ENCODE measurements at regions not wholly inside any gene's neighbourhood (a gene's known extent, or its start where the extent isn't known, plus 50 kb on each side); places are given as distances from the start of the nearest gene placed in this dataset.

GRCh38 chr3:5437783-5438323 lies 250.3 kb downstream of the EDEM1 start:
- in situ Hi-C loops (cut with HindIII; ENCODE audit: low pct_unique_long_range_greater_than_20kb, low sequenced_read_pairs) = no loop called here
- DNase-seq (ENCODE audit: low read depth, low spot score) = no peak

GRCh38 chr3:5441401-5441800 lies 253.9 kb downstream of the EDEM1 start:
- in situ Hi-C loops (cut with HindIII; ENCODE audit: low pct_unique_long_range_greater_than_20kb, low sequenced_read_pairs) = no loop called here
- DNase-seq (ENCODE audit: low read depth, low spot score) = no peak

GRCh38 chr3:5442106-5442785 lies 254.7 kb downstream of the EDEM1 start:
- no peak for DNase-seq (ENCODE audit: low read depth, low spot score)
- in situ Hi-C loops (cut with HindIII; ENCODE audit: low pct_unique_long_range_greater_than_20kb, low sequenced_read_pairs) = no loop called here

- in situ Hi-C loops (cut with HindIII; ENCODE audit: low pct_unique_long_range_greater_than_20kb, low sequenced_read_pairs) = no loop called here
- DNase-seq (ENCODE audit: low read depth, low spot score) = no peak
Observed at GRCh38 chr3:5442786-5443138, 255.3 kb downstream of the EDEM1 start.

GRCh38 chr3:5444253-5444652 lies 256.7 kb downstream of the EDEM1 start:
- DNase-seq (ENCODE audit: low read depth, low spot score) = no peak
- in situ Hi-C loops (cut with HindIII; ENCODE audit: low pct_unique_long_range_greater_than_20kb, low sequenced_read_pairs) = no loop called here

GRCh38 chr3:5445676-5446201 lies 258.2 kb downstream of the EDEM1 start:
- in situ Hi-C loops (cut with HindIII; ENCODE audit: low pct_unique_long_range_greater_than_20kb, low sequenced_read_pairs) = no loop called here
- DNase-seq (ENCODE audit: low read depth, low spot score) = no peak

GRCh38 chr3:5448246-5448645 lies 260.7 kb downstream of the EDEM1 start:
- in situ Hi-C loops (cut with HindIII; ENCODE audit: low pct_unique_long_range_greater_than_20kb, low sequenced_read_pairs) = no loop called here
- DNase-seq (ENCODE audit: low read depth, low spot score) = no peak

GRCh38 chr3:5448816-5449215 lies 261.3 kb downstream of the EDEM1 start:
- in situ Hi-C loops (cut with HindIII; ENCODE audit: low pct_unique_long_range_greater_than_20kb, low sequenced_read_pairs) = no loop called here
- DNase-seq (ENCODE audit: low read depth, low spot score) = no peak

GRCh38 chr3:5456199-5456598 lies 268.7 kb downstream of the EDEM1 start:
- in situ Hi-C loops (cut with HindIII; ENCODE audit: low pct_unique_long_range_greater_than_20kb, low sequenced_read_pairs) = no loop called here
- no peak for DNase-seq (ENCODE audit: low read depth, low spot score)

- no peak for DNase-seq (ENCODE audit: low read depth, low spot score)
- in situ Hi-C loops (cut with HindIII; ENCODE audit: low pct_unique_long_range_greater_than_20kb, low sequenced_read_pairs) = no loop called here
Observed at GRCh38 chr3:5458526-5458925, 271.0 kb downstream of the EDEM1 start.

- in situ Hi-C loops (cut with HindIII; ENCODE audit: low pct_unique_long_range_greater_than_20kb, low sequenced_read_pairs) = no loop called here
Observed at GRCh38 chr3:5462086-5462485, 274.6 kb downstream of the EDEM1 start.

GRCh38 chr3:5463991-5464390 lies 276.5 kb downstream of the EDEM1 start:
- in situ Hi-C loops (cut with HindIII; ENCODE audit: low pct_unique_long_range_greater_than_20kb, low sequenced_read_pairs) = no loop called here
- DNase-seq (ENCODE audit: low read depth, low spot score) = no peak

More at GRCh38 chr3:5462086-5462485, 274.6 kb downstream of the EDEM1 start:
- DNase-seq (ENCODE audit: low read depth, low spot score) = no peak

GRCh38 chr3:5464649-5465048 lies 277.1 kb downstream of the EDEM1 start:
- in situ Hi-C loops (cut with HindIII; ENCODE audit: low pct_unique_long_range_greater_than_20kb, low sequenced_read_pairs) = no loop called here
- no peak for DNase-seq (ENCODE audit: low read depth, low spot score)

- in situ Hi-C loops (cut with HindIII; ENCODE audit: low pct_unique_long_range_greater_than_20kb, low sequenced_read_pairs) = no loop called here
- DNase-seq (ENCODE audit: low read depth, low spot score) = no peak
Observed at GRCh38 chr3:5465183-5465582, 277.7 kb downstream of the EDEM1 start.

- DNase-seq (ENCODE audit: low read depth, low spot score) = no peak
- in situ Hi-C loops (cut with HindIII; ENCODE audit: low pct_unique_long_range_greater_than_20kb, low sequenced_read_pairs) = no loop called here
Observed at GRCh38 chr3:5466065-5466464, 278.6 kb downstream of the EDEM1 start.

- DNase-seq (ENCODE audit: low read depth, low spot score) = no peak
Observed at GRCh38 chr3:5466717-5467116, 279.2 kb downstream of the EDEM1 start.

GRCh38 chr3:5473471-5473870 lies 286.0 kb downstream of the EDEM1 start:
- no peak for DNase-seq (ENCODE audit: low read depth, low spot score)
- in situ Hi-C loops (cut with HindIII; ENCODE audit: low pct_unique_long_range_greater_than_20kb, low sequenced_read_pairs) = no loop called here

More at GRCh38 chr3:5466717-5467116, 279.2 kb downstream of the EDEM1 start:
- in situ Hi-C loops (cut with HindIII; ENCODE audit: low pct_unique_long_range_greater_than_20kb, low sequenced_read_pairs) = no loop called here

- in situ Hi-C loops (cut with HindIII; ENCODE audit: low pct_unique_long_range_greater_than_20kb, low sequenced_read_pairs) = no loop called here
- DNase-seq (ENCODE audit: low read depth, low spot score) = no peak
Observed at GRCh38 chr3:5476403-5476802, 288.9 kb downstream of the EDEM1 start.

- DNase-seq (ENCODE audit: low read depth, low spot score) = no peak
Observed at GRCh38 chr3:5479229-5479799, 291.8 kb downstream of the EDEM1 start.

More at GRCh38 chr3:5479229-5479799, 291.8 kb downstream of the EDEM1 start:
- in situ Hi-C loops (cut with HindIII; ENCODE audit: low pct_unique_long_range_greater_than_20kb, low sequenced_read_pairs) = no loop called here

Measured in SK-MEL-5 (cell line).